AG20443 (cell line): ENCODE measurements at regions not wholly inside any gene's neighbourhood (a gene's known extent, or its start where the extent isn't known, plus 50 kb on each side); places are given as distances from the start of the nearest gene placed in this dataset.

Experiments used
- DNase-seq: peaks from one replicate; pipeline ENCODE4 v3.0.0; 2012; ENCODE audit warnings: low spot score, mixed read lengths

DNA sequence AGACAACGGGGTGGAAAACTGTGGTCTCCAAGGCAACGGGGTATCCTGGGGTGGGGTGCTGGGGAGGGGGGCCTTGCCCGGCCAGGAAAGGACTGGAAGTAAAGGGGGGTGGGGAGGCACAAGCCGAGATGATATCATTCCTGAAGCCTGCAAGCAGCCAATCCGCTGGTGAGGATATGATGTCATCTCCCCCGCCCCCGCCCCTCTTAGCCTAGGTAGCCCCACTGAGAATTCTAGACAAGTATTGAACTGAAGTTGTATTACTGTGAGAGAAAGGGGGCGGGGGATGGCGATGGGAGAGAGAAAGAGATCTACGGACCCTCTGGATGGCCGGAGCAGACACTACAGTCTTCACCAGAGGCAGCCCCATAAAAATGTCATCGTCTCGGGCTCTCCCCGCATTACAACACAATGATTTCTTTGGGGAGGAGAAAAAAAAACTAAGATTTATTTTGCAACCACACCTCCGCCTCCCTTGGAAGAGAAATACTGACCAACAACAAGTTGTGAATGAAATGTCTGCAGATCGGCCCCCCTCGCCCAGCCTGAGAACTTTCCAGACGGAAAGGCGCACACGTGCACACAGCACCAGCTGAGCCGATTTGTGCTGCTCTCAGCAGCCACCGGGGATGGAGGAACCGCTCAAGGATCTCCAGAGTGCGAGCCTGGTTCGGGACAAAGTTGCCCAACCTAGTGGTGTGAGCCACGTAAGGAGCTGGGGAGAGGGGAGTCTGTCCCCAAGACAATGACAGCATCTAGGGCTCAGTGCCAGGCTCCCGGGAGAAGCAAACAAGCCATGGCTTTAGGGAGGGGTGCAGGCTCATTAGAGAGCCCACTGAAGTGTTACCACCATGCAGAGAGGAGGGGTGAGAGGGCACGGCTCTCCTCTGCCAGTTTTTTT, 222.1 kb downstream of the SOX9 start:
- DNase-seq = peak; percentile 29

DNA sequence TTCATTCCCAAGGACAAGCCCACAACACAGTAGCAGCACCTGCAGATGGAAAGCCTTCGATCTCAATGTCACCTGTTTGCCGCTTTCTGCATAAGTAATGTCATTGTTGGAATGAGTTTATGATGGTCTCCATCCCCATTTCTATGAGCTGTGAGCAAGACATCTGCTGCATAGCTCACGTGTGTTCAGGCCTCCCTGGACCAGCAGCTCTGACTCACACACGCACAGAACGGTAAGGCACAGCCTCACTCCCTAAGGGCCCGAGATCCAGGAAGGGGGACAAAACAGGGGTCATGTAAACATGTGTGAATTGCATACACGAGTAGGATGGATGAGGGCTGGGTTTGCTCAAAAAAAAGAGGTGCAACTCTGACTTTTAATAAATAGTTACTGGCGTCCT, 223.1 kb downstream of the SOX9 start:
- DNase-seq = no peak

DNA sequence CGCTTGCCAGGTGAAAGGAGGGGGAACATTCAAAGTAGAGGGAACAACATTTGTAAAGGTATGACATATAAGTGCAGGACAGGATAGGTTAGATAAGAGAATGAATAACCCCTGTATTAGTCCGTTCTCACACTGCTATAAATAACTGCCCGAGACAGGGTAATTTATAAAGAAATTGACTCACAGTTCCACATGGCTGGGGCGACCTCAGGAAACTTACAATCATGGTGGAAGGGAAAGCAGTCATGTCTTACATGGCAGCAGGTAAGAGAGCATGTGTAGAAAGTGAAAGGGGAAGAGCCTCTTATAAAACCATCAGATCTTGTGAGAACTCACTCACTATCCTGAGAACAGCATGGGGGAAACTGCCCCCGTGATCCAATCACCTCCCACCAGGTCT, 223.8 kb downstream of the SOX9 start:
- DNase-seq = no peak

DNA sequence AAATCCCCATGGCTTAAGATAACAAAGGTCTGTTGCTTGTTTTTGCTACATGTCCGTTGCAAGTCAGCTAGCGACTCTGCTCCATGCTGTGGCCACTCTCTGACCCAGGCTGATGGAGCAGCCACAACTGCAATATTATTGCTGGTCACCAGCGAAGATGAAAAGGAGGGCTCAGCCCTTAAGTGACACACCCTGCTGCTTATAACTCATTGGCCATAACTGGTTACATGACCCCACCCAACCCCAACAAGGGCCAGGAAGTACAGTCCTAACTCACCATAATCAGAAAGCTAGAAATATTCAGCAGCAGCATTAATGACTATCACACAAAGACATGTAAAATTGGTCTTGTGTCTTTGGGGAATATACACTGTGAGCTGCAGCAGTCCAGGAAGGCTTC, 224.3 kb downstream of the SOX9 start:
- no peak for DNase-seq

DNA sequence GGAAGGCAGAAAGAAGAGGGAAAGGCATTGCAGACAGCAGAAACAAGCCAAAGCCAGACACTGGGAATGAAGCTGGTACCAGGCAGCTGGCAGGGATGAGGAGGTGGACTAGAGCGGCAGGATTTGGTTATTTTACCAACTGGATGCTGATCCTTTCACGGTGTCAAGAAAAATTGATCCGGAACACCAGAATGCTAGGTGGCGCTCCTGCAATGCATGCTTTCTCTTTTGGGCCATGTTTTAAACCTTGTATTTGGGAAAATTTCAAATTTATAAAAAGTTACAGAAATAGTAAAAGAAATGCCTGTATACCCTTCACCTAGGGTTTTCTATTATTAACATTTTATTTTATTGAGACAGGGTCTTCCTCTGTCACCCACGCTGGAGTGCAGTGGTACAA, 224.7 kb downstream of the SOX9 start:
- no peak for DNase-seq

DNA sequence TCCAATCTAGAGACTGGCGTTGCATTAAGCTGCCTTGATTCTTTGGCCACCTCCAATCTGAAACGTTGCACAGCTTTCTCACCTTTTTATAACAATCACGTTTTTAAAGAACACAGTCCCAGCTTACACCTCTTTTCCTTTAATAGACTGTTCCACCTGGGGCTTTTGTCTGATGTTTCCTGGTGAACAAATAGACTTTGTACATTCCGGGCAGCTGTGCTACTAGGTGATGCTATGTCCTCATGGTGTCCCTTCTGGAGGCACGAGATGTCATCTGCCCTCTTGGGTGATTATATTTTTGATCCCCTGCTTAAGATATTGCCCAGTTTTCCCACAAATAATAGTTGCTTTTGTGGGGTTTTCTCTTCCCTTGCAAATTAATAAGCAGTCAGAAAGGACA, 225.5 kb downstream of the SOX9 start:
- DNase-seq = no peak

DNA sequence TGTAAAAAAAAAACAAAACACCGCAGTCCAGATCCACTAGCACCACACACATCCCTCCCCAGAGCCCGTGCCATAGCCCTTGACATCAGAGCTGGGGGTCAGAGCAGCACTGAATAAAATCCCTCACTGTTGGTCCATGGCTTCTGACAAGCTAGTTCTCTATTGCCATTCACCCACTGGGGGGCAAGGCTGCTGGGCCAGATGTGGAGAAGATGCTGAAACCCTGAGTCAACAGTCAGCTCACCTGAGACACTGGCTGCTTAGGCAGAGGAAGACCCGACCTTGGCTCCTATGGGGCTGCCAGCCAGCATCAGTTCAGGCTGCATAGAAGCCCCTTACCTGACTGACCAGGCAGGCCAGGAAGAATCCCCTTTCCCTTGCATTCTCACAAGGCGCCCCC, 228.2 kb downstream of the SOX9 start:
- no peak for DNase-seq

DNA sequence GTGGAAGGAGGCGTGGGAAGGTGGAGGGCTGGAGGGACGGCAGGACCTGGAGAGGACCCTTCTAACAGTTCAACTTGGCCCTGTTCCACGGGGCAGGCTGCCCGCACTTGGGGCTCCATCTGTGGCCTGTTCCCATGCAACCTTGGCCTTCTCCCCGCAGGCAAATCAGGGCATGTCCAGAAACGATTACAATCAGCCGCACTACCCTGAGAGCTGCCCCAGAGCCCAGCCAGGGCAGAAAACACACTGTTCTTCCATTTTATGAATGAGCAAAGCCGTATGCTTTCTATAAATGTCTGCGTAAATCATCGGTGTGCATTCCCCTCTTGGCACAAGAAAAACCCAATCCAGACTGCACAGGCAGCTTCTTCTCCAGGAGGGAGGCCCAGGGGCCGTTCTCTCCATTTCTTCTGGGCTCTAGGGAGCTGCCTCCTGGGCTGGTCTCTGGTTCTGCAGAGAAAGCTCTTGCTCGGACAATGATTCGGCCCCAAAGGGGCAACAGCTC, 228.7 kb downstream of the SOX9 start:
- no peak for DNase-seq

DNA sequence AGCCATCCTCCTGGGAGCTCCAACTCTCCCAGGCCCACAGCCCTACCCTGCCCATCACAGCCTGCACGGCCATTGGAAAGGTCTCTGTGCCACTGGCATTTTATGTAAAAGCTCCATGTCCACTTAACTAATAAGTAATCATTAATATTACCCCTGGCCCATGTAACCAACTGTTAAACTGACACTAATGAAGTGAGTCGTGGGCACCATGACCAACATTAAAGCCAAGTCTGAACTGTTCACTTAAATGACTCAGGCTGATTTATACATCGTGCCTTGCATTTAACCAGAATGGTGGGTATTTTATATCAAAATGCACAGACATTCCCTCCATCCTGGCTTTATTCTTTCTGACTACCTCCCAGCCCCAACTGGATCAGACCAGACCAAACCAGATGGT, 229.3 kb downstream of the SOX9 start:
- no peak for DNase-seq

DNA sequence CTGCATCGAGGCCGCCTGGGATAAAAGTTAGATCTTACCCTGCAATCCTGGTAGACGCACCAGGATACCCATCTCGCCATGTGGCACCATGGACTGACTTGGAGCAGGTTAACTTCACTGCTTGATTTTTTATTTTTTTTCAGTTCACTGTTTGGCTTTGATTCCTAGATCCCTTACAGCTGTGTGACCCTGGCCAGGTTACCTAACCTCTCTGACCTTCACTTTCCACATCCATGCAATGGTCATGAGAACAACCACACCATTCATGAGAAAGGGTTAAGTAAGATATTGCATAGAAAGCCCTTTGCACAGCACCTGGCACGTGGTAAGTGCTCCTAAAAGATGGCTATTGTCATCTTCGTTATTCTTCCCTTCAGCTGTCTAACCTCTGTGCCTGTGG, 230.5 kb downstream of the SOX9 start:
- DNase-seq = no peak

DNA sequence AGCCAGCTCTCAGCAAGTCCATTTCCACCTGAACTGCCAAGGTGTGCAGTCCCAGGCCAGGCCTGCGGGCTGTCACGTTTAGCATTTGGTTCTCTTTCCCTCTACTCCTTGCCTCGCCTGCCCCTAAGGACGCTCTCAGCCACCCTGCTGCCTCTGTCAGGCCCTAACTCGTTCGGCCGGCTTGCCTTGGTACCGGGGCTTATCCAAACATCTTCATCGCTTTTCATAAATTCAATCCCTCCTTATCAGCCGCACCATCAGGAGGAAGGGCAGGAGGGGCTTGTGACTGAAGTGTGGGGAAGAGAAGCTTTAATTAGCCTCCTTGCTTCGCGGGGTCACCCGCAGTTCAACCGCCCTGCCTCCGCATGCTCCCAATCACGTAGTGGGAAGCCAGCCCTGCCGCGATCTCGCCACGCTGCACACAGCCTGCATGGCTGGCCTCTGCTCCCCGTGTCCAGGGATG, 231.1 kb downstream of the SOX9 start:
- DNase-seq = no peak

DNA sequence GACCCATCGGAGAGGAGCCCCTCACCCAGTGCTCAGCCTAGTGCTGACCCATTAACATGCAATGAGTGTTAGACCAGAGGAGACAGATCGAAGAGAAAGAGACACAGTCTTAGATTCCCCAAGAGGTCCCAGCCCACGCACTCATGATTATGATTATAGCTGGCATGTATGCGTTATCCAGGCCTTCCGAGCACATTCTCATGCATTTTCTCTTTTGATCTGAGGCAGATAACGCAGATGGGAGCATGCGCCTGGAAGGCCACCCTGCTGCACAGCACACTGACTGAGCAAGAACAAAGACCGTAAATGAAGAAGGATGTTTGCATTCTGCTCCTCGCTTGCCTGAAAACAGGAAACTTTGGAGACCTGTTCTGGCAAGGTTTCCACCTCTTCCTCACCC, 232.7 kb downstream of the SOX9 start:
- DNase-seq = no peak

DNA sequence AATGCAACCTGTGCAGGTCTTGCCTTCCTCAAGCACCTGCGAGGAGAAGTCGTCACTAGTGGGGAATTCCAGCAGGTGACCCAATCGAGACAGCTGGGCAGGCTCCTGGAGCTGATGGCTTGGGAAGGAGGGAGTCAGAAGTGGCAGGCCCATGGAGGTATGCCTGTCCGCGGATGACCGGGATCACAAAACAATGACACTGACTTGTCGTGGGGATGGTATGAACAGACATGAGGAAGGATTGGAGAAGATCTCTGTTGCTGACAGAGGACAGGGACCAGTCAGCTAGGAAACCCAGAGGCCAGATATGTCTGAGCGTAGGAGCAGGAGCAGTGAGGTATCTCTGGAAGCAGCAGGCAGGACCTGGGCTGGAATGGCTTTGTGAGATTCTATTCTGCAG, 233.3 kb downstream of the SOX9 start:
- no peak for DNase-seq

DNA sequence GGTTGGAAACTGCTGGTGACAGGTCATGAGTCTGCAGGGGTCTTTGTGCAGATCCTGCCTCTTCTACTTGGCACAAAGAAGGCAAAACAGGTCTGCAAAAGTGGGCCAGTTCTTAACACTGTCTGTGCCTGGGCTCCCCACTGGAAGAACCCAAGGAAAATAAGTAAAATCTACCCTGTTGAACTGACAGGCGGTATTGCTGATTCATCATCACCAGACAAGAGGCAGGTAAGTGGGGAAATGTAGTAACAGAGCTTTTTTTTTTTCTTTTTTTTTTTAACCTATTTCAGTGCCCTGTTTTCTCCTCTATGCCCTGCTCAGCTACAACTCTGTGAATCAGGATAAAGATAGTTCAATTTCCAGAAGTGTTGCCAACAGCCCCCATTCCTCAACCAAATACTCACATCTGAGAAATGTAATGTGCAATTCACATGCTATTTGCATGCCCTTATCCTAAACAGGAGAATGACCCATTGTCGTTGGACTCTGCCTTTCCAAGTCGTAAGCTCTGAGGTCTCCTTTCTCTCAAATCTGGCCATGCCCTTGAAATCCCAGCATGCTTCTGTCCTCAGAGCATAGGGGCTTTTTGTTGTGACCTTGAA, 237.0 kb downstream of the SOX9 start:
- no peak for DNase-seq

DNA sequence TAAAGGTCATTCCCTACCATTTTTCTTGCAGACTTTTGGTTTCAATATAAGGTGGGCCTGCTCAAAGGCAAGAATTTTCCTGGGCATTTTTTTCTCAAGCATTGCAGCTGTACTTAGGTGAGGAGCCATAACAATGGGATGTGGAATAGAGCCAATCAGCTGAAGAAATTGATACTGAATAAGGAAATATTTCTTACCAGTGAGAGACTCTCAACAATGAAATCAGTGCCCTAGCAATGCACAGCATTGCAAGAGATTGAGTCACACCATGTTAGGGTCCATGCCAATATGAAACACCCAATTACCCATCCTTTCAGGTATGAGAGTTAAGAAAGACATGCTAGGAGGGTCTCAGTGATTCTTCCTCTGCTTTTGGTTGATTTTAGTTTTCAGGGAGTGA, 237.6 kb downstream of the SOX9 start:
- peak; percentile 72 for DNase-seq

DNA sequence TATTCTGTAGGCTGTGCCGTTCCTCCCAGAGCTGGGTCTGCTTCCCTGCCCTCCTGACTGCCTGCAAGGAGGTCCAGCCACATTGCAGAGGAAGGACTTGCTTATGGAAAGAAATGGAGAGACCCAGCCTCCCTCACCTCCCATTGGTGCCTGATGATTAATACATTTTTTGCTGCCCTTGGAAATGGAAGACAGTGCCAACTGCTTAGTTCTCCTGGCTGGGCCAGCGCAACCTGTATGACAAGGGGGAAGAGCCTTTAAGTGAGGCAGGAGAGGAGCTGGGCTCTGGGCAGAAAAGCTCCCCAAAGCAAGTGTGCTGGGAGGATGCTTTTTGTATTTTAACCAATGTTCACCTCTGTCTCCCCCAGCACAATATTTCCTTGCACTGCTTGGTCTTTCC, 238.5 kb downstream of the SOX9 start:
- DNase-seq = no peak

DNA sequence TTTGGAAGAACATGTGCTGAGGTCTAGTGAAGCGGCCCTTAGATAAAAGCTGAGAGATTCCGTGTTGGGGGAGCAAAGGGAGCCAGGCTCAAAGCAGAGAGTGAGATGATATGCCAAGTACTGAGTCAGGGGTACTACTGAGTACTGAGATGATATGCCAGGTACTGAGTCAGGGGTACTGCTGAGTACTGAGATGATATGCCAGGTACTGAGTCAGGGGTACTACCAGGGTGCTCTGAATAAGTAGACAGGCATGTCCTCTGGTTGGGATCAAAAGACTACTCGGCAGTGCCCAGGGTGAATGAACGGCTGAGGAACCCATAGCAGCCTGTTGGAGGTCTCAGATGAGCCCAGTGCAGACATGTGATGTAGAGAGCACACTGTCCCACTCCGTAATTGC, 239.0 kb downstream of the SOX9 start:
- no peak for DNase-seq

DNA sequence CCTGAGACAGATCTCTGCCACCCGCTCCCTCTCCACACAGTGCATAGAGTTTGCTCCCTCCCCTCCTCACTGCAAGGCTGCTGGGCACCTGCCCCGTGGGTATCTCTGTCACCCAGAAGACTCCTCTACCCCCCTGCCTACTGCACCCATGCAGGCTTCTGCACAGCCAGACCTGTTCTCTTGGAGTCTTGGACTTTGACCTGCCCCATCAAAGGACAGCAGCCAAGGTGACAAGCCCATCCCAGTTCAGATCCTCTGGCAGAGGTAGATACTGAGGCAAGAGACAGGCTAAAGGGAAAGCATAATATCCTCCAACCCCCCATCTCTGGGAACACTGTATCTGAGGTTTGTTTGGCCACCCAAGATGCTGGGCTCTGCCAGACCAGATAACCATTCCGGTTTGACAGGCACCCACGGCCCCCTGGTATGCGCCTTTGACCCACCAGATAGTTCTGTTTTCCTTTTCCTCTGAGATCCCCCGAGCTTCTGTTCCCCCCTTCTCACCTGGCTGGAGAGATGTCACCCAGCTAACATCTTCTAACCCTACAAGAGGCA, 239.6 kb downstream of the SOX9 start:
- DNase-seq = no peak

DNA sequence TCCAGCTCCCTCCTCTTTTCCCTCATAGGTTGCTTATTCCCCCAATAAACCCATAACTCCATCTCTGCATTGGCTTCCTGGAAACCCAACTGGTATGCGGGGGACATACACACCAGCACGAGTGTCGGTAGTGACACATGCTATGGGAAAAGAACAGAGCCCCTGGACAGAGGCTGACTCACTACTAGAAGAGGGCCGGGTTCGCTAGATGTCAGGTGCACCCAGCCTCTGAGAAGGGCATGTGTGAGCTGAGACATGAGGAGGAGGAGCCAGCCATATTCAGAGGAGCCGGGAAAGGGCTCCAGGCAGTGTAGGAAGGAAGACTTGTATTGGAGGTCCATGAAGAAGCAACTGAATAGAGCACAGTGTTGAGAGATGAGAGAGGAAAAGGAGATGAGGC, 241.1 kb downstream of the SOX9 start:
- DNase-seq = no peak

DNA sequence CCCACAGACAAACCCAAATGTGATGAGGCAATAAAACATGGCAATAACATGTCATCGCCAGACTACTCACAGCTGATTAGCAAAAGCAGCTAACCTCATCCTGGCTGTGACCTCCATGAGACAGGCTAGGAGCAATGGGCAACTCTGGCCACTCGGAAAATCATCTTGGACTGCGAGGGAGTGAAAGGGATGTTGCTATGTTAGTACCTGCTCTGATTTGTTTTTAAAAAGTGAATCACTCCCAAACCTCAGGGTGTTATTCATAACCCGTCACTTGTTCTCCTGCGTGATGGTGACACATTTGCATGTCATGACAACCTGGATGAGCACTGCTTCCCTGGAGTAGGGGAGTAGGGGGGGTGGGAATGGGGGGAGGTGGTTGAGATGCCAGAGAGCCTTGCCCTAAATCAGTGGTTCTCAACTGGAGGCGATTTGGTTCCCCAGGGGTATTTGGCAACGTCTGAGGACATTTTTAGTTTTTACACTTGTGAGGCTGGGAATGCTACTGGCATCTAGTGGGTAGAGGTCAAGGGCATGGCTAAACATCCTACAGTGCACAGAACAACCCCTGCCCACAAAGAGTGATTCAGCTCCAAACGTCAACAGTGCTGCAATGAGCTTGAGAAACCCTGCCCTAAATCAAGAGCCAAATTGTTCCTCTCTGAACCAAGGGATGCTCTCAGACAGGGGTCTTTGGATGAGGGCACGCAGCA, 241.7 kb downstream of the SOX9 start:
- peak; percentile 67 for DNase-seq

DNA sequence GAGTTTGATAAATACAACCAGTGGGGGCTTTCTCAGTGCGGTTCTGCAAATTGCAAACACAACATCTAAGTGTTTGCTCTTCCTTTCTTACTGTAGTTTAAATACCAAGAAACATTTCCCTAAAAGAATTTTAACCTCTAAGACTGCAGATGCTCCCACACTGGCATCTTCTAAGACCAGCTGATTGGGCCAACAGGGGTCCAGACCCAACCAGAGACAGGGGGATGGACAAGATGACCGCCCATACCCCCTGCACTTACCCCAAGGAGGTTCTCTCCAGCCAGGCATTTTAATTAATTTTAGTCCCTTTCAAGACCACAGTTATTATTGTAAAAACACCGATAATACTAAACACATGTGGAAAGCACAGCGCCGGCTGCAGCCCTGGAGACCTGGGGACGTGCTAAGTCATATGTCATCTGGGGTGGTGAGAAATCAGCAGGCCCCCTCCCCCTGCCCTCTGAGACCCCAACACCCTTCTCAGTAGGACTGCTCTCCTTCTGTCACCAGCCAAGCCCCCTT, 242.3 kb downstream of the SOX9 start:
- no peak for DNase-seq

DNA sequence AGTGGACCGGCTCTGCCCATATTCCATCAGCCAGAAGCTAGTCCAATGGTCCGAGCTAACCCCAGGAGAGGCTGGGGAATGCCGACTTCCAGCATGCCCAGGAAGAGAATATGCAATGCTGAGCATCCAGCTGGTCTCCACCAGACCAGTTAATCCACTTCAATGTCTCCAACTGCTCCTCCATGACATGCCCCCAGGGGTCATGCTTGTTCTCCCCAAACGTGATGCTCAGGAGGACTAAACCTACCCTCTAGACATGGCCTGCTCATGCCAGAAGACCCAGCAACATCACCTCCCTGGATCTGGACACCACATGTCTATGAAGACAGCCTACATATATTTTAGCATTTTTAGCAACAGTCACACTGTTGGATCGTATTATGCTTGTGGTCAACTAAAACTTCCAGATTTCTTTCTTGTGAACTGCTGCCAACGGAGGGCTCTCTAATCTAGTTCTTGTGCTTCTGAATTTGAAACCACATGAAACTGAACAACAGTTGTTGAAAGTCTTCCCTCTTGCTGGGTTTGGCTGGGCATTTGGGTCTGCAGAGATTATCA, 245.1 kb downstream of the SOX9 start:
- DNase-seq = peak; percentile 32
